GM23248 (cell line): ENCODE measurements at regions not wholly inside any gene's neighbourhood (a gene's known extent, or its start where the extent isn't known, plus 50 kb on each side); places are given as distances from the start of the nearest gene placed in this dataset.

Experiments used
- EZH2 ChIP-seq: fragments of 200-600 bp; sonication (generic); IDR thresholded peaks from 2 replicates; pipeline ENCODE4 v1.6.1; 2018; ENCODE audit warnings: antibody characterized with exemption, mild to moderate bottlenecking; ENCODE audit not compliant: insufficient read depth, poor library complexity, severe bottlenecking
- EZH2phosphoT487 ChIP-seq: fragments of 200-600 bp; sonication (generic); IDR thresholded peaks from 2 replicates; pipeline ENCODE4 v1.6.1; 2018; ENCODE audit warnings: antibody characterized with exemption, moderate library complexity, mild to moderate bottlenecking, low read depth; ENCODE audit not compliant: insufficient read depth

DNA sequence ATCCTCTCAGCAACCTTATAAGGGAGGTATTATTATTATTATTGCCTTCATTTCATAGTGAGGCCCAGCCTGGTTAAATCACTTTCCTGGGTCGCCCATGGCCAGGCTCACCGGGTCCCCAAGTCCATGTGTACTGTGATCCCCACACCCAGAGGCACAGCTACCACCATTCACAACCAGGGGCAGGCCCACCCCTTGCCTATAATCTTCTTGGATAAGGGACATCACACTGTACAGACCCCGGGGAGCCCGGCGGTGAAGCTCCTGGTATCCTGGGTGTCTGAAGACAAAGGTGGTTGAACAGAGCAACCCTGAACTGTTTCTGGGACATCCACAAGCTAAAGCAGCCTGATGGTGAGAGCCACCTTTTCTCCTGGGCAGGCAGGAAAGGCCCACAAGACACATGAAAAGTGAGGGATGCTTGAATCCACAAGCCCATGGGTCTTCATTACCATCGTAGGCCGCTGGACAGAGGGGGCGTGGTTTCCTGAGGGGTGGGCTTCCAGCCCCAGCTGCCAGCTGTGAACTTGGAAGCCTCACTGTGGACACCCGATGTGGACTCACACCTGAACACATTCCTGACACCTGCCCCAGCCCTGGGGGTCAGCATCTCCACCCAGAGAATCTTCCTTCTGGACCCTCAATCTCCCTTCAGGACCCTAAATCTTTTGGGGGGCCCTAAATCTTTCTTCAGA is 185.5 kb upstream of the PMEPA1 start:
- TF ChIP-seq EZH2phosphoT487 = no peak
- TF ChIP-seq EZH2 = no peak
